ENCODE measurements at regions not wholly inside any gene's neighbourhood (a gene's known extent, or its start where the extent isn't known, plus 50 kb on each side); places are given as distances from the start of the nearest gene placed in this dataset.

DNA sequence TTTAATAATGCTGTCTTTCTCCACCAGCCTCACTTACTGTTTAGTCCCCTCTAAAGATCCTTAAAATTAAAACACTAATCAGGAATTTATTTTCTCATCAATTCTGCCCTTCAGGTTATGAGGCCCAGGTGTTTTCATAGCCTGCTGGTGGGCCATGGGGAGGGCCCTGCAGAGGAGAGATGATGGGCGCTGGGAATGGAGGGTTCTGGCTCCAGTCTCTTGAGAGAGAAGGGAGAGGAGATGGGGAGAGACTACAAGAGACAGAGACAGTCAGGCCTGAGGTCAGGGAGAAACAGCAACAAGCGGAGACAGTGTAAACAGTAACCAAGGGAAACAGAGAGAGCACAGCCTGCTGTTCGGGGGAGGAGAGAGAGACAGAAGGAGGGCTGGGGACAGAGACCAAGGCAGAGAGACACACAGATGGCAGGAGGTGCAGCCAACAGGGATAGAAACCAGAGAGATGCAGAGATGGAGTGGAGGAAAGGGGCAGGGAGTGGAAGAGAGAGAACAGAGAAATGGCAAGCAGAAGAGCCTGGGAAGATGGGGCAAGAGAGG, 187.3 kb upstream of the SYT13 start:
- no peak for DNase-seq (ENCODE audit: low spot score)

DNA sequence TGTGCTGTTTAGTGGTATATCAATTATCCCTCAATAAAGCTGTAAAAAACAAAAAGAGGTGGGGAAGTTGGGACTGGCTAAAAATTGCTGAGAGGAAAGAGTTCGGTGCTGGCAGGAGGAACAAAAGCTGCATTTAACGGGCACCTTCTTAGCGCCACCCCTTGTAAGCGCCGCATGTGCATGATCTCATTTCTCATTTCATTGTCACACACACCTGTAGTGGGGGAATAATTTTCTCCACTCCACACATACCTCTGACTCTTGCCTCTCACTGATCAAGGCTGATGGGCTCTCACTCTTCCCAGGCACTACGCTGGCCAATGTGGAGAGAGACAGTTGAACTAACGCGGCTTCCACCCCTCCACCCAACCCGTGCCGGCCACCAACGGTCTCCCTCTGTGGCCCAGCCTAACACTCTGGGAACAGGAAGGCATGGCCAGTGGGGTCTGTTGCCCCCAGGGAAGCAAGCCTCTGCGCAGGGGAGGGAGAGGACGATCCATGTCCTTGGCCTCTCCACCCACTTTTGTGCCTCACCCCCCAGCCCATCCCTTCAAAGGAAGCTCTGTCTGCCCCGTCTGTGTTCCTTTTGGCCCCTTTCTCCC, 186.7 kb upstream of the SYT13 start:
- no peak for DNase-seq (ENCODE audit: low spot score)

DNA sequence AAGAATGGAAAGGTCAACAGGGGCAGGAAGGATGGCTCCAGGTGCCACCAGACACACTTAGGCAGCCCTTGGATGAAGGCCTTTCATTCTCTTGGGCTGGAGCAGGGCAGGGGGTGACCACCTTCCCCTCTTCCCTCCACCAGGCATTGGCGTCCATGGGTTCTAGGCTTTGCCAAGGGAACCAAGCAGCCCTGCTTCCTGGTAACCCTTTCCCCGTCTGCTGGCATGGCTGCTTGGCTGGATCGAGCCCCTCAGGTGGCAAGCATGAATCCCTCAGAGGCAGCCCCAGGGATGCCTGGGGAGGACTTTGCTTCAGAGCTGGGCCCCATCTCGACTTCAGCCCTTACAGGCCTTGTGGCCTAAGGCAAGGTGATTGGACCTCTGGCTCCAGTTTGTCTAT, 185.1 kb upstream of the SYT13 start:
- no peak for DNase-seq (ENCODE audit: low spot score)

DNA sequence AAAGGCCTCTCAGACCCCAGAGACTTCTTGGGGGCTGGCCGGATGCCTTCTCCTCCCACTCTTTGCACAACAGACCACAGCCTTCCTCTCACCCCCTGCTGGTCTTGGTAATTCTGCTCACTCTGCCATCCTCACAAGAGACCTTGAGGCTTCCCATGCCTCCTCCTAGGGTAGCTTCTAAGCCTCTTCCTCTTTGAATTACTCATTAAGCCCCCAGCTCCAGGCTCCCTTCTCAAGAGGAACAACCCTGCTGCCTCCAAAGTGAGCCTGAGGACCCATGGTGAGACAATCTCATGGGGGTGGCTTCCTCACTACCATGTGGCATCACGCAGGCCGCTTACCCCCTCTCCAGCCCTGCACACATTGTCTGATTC, 184.6 kb upstream of the SYT13 start:
- no peak for DNase-seq (ENCODE audit: low spot score)

DNA sequence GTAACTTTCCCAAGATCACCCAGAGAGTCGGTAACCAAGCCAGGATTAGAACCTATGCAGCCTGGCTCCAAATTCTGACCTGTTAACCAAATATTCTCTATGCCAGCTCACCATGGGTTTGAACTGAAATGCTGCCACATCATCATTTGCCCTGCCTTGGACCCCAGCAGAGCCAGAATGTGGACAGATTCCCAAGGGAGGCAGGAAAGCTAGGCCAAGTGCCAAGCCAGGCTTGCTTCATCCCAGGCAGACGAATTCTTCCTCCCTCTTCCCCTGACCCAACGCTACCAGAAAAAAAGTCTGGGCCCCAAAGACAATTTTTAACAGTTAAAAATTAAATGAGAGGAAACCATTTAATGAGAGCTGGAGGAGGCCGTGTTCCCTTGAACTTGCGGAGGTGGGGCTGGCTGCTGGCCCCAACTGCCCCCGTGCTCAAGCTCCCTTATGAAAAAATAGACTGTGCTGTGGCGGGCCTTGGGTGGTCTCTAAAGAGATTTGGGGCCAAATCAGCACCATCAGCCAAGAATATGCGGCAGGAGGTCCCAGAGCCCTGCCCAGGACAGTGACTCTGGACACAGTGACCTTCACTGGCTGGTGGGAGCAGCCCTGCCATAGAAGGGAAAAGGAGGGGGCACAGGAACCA, 184.1 kb upstream of the SYT13 start:
- no peak for DNase-seq (ENCODE audit: low spot score)

DNA sequence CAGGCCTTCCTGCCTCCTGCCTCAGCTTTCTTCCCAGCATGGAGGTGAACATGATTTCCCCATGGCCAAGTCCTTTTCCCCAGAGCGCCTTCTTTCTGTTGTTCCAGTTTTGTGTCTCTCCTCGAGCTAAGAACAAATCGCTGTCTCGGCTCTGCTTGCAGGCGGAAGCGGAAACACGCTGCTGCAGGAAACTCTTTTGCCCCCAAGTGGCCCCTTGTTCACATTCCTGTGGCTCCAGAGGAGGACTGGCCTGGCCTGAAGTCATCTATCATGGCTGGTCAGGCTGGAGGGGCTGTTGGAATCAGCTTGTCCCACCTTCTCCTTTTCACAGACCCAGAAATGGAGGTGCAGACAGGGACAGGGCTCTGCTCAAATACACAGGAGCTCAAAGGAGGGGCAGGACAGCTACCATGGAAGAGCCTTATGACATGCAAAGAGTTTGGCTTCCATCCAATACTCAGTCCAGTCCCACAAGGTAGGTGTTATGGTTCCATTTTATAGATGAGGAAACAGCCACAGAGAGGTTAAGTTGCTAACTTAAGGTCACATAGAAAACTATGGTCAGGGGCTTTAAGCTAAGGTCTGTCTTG, 182.2 kb upstream of the SYT13 start:
- DNase-seq (ENCODE audit: low spot score): no peak

DNA sequence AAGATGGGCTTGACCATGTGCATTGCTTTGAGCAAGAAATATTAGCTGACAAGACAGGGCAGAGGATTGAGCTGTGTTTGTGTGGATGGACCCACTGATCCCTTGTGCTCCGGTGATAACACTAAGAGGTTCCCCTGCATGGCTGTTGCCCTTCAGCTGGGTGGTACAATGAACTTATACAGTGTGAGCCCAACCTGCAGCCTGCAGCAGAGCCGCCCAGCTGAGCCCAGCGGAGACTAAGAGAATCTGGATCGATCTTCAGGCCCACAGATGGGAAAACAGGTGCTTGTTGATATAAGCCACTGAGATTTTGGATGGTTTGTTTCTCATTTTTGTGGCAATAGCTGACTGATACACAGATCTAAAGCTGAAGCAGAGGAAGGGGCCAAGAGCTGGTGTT, 177.4 kb upstream of the SYT13 start:
- no peak for DNase-seq (ENCODE audit: low spot score)

DNA sequence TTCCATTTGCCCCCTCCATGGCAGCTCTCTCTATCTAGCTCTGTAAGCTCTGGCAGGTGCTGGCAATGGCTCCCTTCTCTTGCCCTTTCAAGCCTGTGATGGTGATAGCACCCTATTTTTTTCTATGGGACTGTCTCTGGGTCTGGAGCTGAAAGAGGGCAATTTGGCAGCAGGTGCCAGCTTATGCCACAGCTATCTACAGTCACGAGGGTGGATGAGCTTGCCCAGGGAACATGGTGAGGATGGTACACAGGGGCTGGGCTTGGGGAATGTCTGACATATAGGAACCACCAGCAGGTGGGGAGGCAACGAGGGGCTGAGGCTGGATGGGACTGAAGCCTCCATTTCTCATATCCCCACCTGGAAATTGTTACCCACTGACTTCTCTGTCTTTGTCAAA, 175.4 kb upstream of the SYT13 start:
- no peak for DNase-seq (ENCODE audit: low spot score)

DNA sequence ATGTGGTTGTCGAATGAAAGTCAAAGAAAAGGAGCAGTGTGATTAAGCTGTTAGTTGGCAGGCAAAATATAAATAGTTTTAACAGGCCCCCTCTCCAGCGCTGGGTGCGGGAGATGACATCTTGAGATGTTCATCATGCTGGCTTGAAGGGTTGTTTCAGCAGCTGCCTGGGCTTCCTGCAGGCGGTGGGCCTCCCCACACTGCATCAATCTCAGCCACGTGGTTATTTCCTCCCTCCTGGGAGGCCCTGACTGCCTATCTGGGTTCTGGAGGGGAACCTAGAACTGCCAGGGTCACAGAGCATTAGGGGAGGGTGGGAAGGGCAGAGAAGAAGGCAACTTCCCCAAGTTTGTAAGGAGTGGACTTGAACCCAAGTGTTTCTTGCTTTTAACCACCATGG, 173.3 kb upstream of the SYT13 start:
- DNase-seq (ENCODE audit: low spot score): no peak

DNA sequence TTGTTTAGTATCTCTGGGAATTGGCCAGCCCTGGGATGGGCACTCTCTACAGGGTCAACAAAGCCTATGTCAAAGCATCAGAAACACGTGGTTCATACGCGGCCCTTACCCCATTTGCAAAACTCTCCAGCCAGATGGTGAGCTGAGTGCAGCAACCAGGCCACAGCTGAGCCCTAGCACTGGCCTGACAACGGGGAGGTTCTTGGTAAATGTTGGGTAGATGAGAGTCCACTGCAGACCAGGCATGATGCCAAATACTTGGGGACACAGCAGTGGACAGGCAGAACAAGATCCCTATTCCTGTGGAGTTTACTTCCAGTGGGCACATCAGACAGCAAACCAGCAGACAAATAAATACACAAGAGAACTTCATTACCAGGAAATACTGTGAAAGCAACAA, 172.1 kb upstream of the SYT13 start:
- DNase-seq (ENCODE audit: low spot score): no peak

DNA sequence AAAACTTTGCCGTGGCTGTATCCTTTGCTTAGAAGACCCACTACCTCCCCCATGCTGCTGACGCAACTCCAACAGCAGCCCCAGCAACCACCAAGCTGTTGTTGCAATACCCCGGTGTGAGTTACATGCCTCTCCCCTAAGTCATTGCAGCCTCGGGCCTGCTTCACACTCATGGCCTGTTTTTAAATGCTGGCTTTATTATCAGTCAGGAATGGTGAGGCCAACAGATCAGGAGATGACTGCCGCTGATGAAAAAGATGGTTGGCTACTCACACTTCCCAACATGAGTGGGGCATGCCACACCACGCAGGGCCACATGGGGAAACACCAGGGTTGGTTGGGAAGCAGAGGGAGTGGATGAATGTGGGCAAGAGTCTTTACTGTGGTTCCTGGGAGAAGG, 171.5 kb upstream of the SYT13 start:
- no peak for DNase-seq (ENCODE audit: low spot score)

DNA sequence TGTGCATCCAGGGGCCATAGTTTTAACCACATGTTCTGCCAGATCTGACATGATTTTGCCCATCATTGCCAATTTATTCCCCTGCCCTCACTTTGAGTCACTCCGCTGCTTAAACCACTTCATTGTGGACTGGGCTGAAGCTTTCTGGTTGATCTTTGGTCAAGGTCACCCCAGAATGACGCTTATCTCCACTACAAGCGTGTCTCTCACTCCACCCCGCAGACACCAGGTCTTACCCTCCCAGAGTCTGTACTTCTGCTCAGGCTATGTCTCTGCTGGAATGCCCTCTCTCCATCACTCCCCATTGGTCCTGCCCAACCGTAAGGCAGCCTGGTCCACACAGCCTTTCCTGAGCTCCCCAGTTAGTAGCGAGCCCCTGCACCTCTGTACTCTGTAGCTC, 170.5 kb upstream of the SYT13 start:
- DNase-seq (ENCODE audit: low spot score): no peak

DNA sequence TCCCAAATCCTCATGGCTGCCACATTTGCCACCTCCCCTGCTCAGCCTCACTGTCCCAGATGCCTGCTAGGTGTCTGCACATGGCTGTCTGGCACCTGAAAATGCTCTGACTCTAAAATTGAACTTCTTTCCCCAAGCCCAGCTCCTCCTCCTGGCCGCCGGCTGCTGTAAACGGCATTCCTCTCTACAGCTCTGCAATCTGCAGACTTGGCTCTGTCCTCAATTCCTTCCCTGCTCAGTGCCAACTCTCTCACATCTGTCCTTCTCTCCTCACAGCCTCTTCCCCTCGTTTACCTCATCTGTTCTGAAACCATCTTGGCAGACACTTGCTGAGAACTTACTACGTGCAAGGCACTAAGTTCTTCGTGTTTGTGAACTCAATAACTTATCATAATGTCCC, 169.4 kb upstream of the SYT13 start:
- DNase-seq (ENCODE audit: low spot score): no peak

DNA sequence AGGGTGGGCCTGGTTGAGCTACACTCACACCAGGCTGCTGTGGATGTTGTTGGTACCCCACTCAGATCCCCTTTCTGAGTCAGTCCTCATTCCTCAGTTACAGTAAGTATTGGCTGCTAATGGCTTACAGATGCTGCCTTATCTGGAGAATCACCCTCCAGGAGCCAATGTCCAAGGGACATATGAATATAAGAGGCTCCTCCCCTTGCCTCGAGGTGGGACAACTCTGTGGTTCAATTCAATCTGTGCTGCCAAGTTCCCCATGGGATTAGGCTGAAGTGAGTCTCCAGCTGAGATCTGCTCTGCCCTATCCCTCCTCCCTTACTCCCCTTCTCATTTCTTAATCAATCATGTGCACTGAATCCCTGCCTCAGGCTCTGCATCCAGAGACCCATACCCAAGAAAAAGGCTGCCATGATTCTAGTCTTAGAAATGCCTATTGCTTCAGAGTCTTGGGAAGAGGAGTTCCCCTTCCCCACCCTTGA, 168.8 kb upstream of the SYT13 start:
- DNase-seq (ENCODE audit: low spot score): no peak

DNA sequence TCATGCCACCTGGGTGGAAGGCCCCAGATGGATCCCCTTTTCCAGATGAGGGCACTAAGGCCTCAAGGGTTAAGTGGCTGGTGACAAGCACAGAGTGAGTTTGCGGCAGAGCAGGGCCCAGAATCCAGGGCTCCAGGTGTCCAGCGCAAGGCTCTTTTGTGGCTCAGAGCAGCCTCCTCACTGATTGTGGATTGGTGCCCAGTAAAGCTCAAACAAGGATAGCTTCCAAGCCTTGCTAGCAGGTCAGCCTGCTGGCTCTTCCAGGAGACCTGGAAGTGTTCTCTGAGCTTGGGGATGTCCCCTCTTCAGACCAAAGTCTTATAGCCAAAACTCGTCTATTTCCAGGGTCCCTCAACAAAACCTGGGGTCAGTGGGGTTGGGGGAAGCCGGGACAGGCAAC, 167.6 kb upstream of the SYT13 start:
- DNase-seq (ENCODE audit: low spot score): no peak

DNA sequence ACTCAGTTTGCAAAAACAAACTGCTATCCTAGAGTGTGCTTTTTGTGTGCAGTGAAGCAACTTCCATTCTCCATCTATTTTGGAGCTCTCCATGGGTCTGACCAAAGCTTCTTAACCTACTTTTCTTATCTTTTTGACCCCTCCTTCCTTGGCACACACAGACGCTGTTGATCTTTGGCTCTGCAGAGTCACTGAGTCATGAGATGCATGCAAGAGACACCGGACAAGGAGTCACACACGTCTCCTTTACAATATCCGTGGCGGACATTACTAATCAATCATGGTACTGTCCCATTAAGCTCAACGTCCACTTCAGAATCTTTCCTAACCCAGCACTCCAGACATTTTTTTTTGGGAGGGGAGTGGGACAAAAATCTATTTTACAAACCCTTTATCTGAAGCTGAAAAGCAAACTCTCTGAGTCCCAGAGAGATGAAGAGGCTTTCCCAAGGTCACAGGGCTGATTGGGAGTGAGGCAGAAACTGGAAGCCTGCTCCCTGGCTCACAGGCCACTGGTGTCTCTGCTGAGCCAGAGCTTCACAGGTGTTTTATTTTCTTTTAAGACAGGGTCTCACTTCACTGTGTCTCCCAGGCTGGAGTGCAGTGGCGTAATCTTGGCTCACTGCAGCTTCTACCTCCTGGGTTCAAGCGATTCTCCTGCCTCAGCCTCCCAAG, 165.8 kb upstream of the SYT13 start:
- DNase-seq (ENCODE audit: low spot score): no peak

DNA sequence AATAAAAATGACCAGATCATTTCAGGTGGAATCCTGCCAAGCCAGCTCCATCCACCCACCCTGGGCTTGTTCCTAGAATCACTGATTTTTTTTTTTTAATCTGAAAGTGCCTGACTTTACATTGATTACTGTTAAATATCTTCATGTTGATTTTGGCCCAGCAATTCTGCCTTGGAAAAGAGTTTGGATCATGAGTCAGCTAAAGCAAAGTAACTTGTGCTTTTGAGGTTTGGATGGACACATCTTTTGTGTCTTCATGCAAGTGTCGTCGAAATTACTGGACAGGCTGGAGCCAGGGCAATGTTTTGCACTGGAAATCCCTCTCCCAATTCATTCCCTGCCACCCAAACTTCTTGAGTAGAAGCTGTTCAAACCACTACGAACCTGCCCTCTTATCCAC, 164.0 kb upstream of the SYT13 start:
- DNase-seq (ENCODE audit: low spot score): no peak

DNA sequence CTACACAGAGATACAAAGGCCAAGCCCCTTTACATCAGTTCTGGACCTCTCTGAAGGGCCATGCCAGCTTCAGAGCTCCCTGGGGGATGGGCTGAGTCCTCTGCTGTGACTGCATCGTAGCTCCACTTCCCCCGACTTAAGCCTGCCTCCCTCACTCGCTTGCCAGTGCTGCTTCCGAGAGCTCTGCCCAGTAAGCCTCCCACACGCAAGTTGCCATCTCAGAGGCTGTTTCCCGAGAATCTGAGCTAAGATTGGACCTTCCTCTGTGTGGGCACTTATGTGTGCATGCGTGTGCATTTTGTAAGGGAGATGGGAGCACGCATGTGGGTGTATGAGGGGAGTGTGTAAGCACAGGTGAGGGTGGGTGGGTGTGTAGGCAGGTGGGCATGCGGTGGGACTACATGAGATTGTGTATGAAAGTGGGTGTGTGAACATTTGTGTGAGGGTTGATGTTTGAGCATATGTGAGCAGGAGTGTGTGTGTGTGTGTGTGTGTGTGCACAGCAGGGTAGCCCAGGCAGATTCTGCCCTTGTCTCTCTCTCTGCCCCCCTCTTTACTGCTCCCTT, 163.0 kb upstream of the SYT13 start:
- DNase-seq (ENCODE audit: low spot score): no peak

DNA sequence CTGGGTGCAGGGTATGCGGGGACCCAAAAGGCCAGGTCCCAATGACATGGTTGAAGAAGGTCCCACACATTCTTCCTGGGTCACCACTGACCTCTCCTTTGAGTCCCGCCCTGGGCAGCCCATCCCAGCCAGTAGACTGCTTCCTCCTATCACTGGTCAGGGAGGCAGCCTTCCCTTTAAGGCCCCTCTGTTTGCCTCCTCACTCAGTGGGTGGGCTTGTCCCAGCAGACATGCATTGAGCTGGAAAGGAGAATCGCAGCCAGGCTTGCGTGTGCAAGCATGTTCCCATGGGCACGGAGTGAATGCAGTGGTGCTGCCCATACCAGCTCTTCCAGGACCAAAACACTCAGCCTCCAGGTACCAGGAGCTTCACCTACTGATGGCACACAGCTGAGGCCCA, 162.4 kb upstream of the SYT13 start:
- no peak for DNase-seq (ENCODE audit: low spot score)

DNA sequence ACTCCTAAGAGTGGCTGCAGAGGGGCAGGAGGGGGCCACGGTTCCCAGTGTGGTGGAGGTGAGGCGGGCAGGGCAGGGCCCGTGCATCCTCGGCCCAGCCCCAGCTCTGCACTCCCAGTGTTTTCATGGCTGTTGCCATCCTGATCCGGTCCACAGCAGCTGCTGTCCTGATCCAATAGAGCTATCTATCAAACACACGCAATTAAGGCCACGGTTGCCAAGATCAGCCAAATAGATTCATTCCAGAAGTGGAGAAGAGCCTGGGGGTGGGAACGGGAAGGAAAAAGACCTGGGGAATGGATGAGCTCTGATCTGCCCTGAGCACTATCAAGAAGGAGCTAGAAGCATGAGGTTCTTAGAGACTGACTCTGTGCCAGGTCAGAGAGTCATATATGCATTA, 160.9 kb upstream of the SYT13 start:
- DNase-seq (ENCODE audit: low spot score): no peak

DNA sequence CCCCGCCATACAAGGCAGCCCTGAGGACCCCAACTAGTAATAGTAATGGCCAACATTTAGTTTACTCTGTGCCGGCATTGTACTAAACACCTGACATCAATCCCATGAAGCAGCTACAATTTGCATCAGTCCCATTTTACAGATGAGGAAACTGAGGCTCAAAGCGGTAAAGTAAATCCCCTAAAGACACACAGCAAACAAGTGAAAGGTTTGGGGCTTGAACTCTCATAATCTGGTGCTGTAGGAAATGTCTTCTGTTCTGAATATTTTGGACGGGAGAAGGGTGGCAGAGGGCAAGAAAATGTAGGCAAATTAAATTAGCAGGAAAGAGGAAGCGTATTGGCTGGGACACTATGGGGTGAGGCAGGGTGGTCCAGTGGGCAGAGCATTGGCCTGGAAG, 160.3 kb upstream of the SYT13 start:
- DNase-seq (ENCODE audit: low spot score): no peak

DNA sequence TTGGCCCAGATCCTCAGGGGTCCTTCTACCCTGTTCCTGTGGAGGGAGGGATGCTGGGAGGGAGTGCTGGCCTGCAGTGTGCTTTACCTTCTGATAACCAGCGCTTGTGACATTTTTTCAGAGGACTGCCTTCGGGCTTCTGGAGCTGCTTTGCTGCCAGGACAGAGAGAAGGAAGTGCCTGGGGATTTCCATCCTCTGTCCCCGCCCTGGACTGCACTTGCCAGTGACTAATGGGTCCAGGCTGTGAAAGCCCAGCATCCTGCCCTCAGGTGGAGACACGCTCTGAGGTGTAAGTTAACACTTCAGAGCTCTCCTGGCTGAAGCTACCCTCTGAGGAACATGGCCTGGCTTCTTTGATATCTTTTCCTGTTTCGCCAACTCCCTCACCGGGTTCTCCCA, 158.7 kb upstream of the SYT13 start:
- DNase-seq (ENCODE audit: low spot score): no peak

DNA sequence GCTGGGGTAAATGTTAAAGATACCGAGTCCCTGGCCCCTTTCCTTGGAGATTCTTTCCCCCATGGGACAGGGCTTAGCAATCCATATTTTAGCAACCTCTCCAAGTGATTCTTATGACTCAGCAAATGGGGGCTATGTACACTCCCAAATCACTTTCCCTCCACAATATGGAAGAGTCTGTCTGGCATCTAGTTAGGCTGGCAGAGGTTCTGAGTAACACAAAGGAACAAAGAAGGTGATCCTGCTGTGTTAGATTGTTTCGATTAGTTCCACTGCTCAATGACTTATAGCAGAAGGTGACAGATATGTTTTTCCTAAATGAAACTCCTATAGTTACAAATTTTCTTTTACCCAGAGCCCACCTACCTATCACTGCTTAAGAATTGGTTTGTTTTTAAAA, 154.0 kb upstream of the SYT13 start:
- no peak for DNase-seq (ENCODE audit: low spot score)

Measured in HuH-7 (cell line).